ENCODE measurements at regions not wholly inside any gene's neighbourhood (a gene's known extent, or its start where the extent isn't known, plus 50 kb on each side); places are given as distances from the start of the nearest gene placed in this dataset.

- TF ChIP-seq EZH2phosphoT487 (IDR thresholded peaks at IDR 0.05; ENCODE audit: insufficient read depth, low read depth) (no peak), EZH2 (IDR thresholded peaks at IDR 0.05; ENCODE audit: insufficient read depth, poor library complexity, severe bottlenecking) (no peak)
Measured at GRCh38 chr13:103466761-103467160, 400.5 kb upstream of the SLC10A2 start.
